ENCODE measurements at regions not wholly inside any gene's neighbourhood (a gene's known extent, or its start where the extent isn't known, plus 50 kb on each side); places are given as distances from the start of the nearest gene placed in this dataset.
"Not testable (repeated sequence)": the region's sequence is repeated elsewhere in the genome, so short reads cannot be mapped to it uniquely, and the experiment has no call there.

GRCh38 chr3:3353153-3353552 is 173.7 kb upstream of the CRBN start:
- H3K4me1 Mint-ChIP-seq: peaks cover 36% of the 10 kb centered on the region
- H3K9me3 Mint-ChIP-seq: peaks cover 2% of the 10 kb centered on the region
- H3K36me3 Mint-ChIP-seq (ENCODE audit: low read depth): no peaks in the 10 kb centered on the region
- peaks cover 6% of the 10 kb centered on the region for H3K27me3 Mint-ChIP-seq (ENCODE audit: low read depth)
- TF ChIP-seq, protein P1, sequence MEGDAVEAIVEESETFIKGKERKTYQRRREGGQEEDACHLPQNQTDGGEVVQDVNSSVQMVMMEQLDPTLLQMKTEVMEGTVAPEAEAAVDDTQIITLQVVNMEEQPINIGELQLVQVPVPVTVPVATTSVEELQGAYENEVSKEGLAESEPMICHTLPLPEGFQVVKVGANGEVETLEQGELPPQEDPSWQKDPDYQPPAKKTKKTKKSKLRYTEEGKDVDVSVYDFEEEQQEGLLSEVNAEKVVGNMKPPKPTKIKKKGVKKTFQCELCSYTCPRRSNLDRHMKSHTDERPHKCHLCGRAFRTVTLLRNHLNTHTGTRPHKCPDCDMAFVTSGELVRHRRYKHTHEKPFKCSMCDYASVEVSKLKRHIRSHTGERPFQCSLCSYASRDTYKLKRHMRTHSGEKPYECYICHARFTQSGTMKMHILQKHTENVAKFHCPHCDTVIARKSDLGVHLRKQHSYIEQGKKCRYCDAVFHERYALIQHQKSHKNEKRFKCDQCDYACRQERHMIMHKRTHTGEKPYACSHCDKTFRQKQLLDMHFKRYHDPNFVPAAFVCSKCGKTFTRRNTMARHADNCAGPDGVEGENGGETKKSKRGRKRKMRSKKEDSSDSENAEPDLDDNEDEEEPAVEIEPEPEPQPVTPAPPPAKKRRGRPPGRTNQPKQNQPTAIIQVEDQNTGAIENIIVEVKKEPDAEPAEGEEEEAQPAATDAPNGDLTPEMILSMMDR (IDR thresholded peaks at IDR 0.05; ENCODE audit: unreplicated experiment in 3 of 3): no peak
- no peak overlapping the region for H3K4me3 Mint-ChIP-seq
- no peak overlapping the region for H3K27ac Mint-ChIP-seq

- Mint-ChIP-seq H3K27me3 (ENCODE audit: low read depth) (peaks cover 6% of the 10 kb centered on the region), H3K4me1 (peaks cover 24% of the 10 kb centered on the region), H3K9me3 (peaks cover 2% of the 10 kb centered on the region), H3K36me3 (ENCODE audit: low read depth) (no peaks in the 10 kb centered on the region), H3K4me3 (no peak overlapping the region), H3K27ac (peak overlapping the region in 1 of 3 experiments; percentile 30)
- TF ChIP-seq, protein P1 (IDR thresholded peaks at IDR 0.05; ENCODE audit: unreplicated experiment in 3 of 3): no peak
Measured at GRCh38 chr3:3351226-3351625, 171.7 kb upstream of the CRBN start.

DNA sequence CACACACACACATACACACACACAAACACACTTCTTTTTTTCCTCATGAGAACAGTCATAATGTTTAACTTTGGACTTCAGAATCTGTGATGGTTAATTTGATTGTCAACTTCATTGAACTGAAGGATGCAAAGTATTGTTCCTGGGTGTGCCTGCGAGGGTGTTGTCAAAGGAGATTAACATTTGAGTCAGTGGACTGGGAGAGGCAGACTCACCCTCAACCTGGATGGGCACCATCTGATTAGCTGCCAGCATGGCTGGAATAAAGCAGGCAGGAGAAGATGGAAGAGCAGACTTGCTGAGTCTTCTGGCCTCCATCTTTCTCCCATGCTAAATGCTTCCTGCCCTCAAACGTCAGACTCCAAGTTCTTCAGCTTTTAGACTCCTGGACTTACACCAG is 167.6 kb upstream of the CRBN start:
- H3K27ac Mint-ChIP-seq; H3K36me3 Mint-ChIP-seq (ENCODE audit: low read depth); H3K4me3 Mint-ChIP-seq; H3K27me3 Mint-ChIP-seq (ENCODE audit: low read depth); H3K9me3 Mint-ChIP-seq: not testable (repeated sequence)
- H3K4me1 Mint-ChIP-seq: peaks cover 18% of the 10 kb centered on the region

DNA sequence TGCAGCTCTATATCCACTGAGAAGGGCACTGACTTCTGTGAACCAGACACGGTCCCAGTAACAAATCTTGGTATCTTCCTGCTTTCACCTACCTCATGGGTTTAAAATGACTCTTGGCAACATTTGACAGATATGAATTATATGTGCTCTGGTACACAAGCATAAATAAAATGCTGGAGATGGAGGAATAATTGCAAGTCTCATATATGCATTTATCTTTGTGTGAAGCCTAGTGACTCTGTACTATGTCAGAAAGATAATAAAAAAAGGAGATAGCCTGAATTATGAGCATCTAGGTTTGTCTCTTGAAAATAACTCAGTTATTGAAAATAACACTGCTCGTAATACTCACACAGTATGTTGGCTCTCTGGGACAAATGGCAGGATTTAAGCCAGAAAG is 167.1 kb upstream of the CRBN start:
- Mint-ChIP-seq H3K9me3 (peaks cover 5% of the 10 kb centered on the region), H3K36me3 (ENCODE audit: low read depth) (no peaks in the 10 kb centered on the region), H3K27ac (peak overlapping the region; percentile 1 to 14 (median 4)), H3K4me3 (no peak overlapping the region), H3K4me1 (peaks cover 16% of the 10 kb centered on the region), H3K27me3 (ENCODE audit: low read depth) (peaks cover 6% of the 10 kb centered on the region)
- TF ChIP-seq, protein P1 (IDR thresholded peaks at IDR 0.05; ENCODE audit: unreplicated experiment in 3 of 3): no peak

DNA sequence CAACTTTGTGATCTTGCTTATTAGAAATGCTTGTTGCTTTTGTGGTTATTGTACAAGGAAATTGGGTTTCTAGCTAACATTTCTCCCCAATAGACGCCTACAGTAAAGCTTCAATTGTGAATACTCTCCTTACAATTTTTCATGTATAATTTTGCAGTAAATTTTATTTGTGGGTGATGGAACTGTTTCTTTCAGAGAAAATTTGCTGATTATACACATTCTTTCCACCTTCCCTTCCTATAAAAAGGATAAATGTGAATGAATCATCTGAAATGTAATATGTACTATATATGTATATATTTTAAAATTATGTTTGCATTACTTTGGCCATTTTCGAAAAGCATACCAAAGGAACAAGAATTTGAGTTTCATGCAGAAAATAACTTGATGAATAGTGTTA is 162.7 kb upstream of the CRBN start:
- no peak overlapping the region for H3K4me3 Mint-ChIP-seq
- TF ChIP-seq, protein P1 (IDR thresholded peaks at IDR 0.05; ENCODE audit: unreplicated experiment in 3 of 3): no peak
- H3K9me3 Mint-ChIP-seq: peaks cover 2% of the 10 kb centered on the region
- no peaks in the 10 kb centered on the region for H3K36me3 Mint-ChIP-seq (ENCODE audit: low read depth)
- H3K4me1 Mint-ChIP-seq: peaks cover 11% of the 10 kb centered on the region
- no peak overlapping the region for H3K27ac Mint-ChIP-seq
- H3K27me3 Mint-ChIP-seq (ENCODE audit: low read depth): no peaks in the 10 kb centered on the region

DNA sequence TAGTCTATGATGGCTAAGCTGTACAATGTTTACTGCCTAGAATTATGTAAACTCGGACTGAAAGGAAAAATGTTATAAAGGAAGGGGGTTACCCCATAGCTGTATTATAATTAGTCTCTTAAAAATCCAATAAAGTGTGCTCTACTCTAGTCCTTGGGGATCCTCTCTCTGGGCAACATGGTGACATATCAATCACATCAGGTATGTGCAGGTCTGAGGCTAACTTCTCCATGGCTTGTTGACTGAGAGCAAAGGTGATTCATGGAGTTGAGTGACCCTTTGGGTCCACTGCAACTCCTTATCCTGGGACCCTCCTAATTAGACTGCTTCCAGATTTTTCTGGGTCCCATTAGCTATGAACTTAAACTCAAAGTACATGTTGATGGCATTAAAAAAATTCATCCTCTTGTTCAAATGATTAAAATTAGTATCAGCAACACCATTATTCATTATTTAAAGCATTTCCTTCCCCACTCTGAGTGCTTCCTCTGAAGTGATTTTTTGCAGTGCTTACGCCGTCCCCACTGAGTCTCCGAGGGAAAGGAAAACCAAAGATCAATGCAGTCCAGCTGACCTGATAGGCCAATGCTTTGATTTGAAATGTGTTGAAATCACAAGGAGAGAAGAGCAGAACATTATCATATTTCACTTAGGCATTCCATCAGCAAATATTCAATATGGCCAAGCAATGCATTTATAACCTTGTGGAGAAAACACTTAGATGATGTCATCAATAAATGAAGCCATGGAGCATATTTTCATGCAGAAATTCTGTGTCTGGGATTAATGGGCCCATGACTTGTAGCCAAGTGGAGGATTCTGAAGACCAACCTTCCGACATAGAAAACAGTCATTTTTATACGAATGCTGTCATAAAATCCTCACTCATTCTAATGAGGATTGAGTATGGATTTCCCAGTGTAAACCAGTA is 161.7 kb upstream of the CRBN start:
- no peak overlapping the region for H3K4me3 Mint-ChIP-seq
- no peaks in the 10 kb centered on the region for H3K27me3 Mint-ChIP-seq (ENCODE audit: low read depth)
- TF ChIP-seq, protein P1 (IDR thresholded peaks at IDR 0.05; ENCODE audit: unreplicated experiment in 3 of 3): no peak
- H3K36me3 Mint-ChIP-seq (ENCODE audit: low read depth): no peaks in the 10 kb centered on the region
- no peak overlapping the region for H3K27ac Mint-ChIP-seq
- peaks cover 2% of the 10 kb centered on the region for H3K9me3 Mint-ChIP-seq
- peaks cover 5% of the 10 kb centered on the region for H3K4me1 Mint-ChIP-seq
